Stimulated activated memory B cell treated with anti-CD40 and anti-IgM and Interleukin-4, amounts not matched to agents 10 μg/mL and 1 μg/mL and 100 μg/mL, for 72 hours (primary cell): ENCODE measurements at regions not wholly inside any gene's neighbourhood (a gene's known extent, or its start where the extent isn't known, plus 50 kb on each side); places are given as distances from the start of the nearest gene placed in this dataset.
A peak's percentile ranks its signal among the peaks of the same experiment; 100 is the strongest.

Experiments used
- ATAC-seq: fragments of 150-1000 bp; cut with Tn5 transposase; 2 replicates; pipeline ENCODE4 v1.10.0; 2021
- H3K27ac Mint-ChIP-seq: one replicate; pipeline ENCODE4 v1.8.0; 2022; ENCODE audit warnings: mild to moderate bottlenecking, mixed read lengths
- H3K27me3 Mint-ChIP-seq: one replicate; pipeline ENCODE4 v1.8.0; 2022; ENCODE audit warnings: mixed read lengths
- H3K36me3 Mint-ChIP-seq: one replicate; pipeline ENCODE4 v1.8.0; 2022; ENCODE audit warnings: mixed read lengths
- H3K4me1 Mint-ChIP-seq: one replicate; pipeline ENCODE4 v1.8.0; 2022; ENCODE audit warnings: mixed read lengths
- H3K4me3 Mint-ChIP-seq: one replicate; pipeline ENCODE4 v1.8.0; 2022; ENCODE audit warnings: mild to moderate bottlenecking, moderate library complexity, mixed read lengths
- H3K9me3 Mint-ChIP-seq: one replicate; pipeline ENCODE4 v1.8.0; 2022; ENCODE audit warnings: mixed read lengths

DNA sequence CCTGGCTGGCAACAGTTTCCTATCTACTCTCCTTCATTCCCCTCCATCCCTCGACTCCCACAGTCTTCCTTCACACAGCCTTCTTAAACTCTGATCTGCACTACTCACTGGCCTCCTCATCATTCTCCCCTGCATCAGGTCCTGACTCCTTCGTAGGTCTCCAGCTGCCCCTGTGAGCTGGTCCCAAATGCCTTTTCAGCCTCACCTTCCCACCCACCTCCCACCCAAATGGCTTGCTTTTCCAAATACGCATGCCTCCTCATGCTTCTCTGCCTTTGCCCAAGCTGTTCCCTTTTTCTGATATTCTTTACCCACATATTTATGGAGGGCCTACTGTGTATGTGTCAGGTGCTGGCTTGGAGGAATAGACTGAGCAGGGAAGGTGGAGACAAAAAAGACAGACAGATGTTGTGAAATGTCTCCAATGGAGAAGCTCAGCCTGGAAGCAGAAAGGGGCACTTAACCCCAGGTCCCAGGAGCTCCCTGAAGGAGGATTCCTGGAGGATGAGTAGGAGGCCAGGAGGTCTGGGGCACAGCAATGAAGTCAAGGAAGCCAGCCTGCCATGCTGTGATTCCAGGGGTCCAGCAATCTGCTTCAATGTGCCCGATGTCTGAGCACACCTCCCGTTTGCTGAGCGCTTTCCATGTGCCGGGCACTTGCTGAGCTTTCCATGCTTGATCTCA is 252.2 kb downstream of the SHQ1 start:
- H3K4me1 Mint-ChIP-seq, result no peaks in the 10 kb centered on the region
- ATAC-seq, result no peak
- no peak overlapping the region for H3K27ac Mint-ChIP-seq
- H3K36me3 Mint-ChIP-seq, result no peaks in the 10 kb centered on the region
- no peak overlapping the region for H3K4me3 Mint-ChIP-seq
- H3K9me3 Mint-ChIP-seq, result no peaks in the 10 kb centered on the region
- peaks cover 49% of the 10 kb centered on the region for H3K27me3 Mint-ChIP-seq

DNA sequence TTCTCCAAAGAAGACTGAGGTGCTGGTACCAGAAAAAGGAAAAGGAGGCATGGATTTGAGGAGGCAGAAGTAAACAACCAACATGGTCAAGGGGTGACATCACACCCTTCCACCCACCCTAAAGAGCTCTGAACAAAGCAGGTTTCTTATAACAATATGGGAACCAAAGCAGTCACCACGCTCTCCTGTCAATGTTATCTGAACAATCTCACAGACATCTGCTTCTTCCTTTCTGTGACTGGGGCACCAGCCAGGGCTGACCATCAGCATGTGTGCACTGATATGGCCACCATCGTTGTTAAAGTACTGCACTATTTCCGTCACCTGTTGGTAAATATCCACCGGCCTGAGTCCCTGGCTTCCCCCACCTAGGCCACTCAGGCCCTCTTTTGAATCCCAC is 252.9 kb downstream of the SHQ1 start:
- H3K4me3 Mint-ChIP-seq, result no peak overlapping the region
- H3K36me3 Mint-ChIP-seq, result no peaks in the 10 kb centered on the region
- no peaks in the 10 kb centered on the region for H3K4me1 Mint-ChIP-seq
- no peaks in the 10 kb centered on the region for H3K9me3 Mint-ChIP-seq
- H3K27me3 Mint-ChIP-seq, result peaks cover 49% of the 10 kb centered on the region
- ATAC-seq, result no peak
- H3K27ac Mint-ChIP-seq, result no peak overlapping the region

DNA sequence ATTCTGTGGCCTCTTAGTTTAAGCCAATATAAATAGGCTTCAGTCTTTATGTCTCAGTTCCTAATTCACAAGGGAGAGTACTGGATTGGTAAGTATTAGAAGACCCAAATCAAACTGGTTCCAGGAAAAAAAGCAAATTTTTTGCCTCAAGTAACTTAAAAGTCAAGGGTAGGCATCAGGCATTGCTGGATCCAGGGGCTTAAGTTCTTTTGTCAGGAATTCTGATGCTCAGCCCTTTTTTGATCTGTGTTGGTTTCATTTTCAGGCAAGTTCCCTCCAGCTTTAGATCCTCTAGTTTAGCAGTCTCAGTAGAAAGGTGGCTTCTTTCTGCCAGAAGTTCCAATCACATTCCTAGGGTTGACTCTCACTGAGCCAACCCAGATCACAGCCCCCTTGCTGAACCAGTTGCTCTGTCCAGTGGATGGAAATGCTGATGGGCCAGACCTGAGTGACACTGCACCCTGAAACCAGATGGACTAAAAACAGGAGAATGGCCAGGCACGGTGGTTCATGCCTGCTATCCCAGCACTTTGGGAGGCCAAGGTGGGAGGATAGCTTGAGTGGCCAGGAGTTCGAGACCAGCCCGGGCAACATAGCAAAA is 253.5 kb downstream of the SHQ1 start:
- no peak overlapping the region for H3K4me3 Mint-ChIP-seq

DNA sequence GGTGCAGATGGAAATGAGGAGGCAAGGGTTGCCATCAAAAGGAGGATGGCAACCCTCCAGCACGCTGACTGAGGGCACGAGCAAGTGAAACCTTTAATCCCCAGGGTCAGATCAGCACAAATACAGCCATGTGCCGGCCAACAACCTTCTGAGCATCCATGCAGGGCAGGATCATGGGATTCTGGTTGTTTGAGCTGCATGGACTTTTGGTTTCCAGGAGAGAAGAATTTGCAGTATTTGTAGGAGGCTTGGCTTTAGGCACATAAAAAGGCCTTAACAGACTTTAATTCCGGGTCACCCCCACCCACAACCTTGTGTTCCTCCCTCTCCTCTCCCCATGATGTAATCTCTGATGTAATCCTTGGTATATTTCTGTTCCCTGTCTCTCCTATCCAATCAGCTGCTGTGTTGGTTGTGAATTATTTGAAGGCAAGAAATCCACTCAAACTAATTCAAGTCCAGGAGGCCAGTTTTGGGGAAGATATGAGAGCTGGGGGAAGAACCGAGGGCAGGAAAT is 254.3 kb downstream of the SHQ1 start:
- H3K27ac Mint-ChIP-seq, result no peak overlapping the region
- no peak for ATAC-seq
- H3K4me1 Mint-ChIP-seq, result no peaks in the 10 kb centered on the region
- no peaks in the 10 kb centered on the region for H3K36me3 Mint-ChIP-seq
- H3K4me3 Mint-ChIP-seq, result no peak overlapping the region
- H3K27me3 Mint-ChIP-seq, result peaks cover 57% of the 10 kb centered on the region
- H3K9me3 Mint-ChIP-seq, result no peaks in the 10 kb centered on the region

More for the DNA sequence above, 253.5 kb downstream of the SHQ1 start:
- H3K27ac Mint-ChIP-seq, result no peak overlapping the region
- H3K9me3 Mint-ChIP-seq, result no peaks in the 10 kb centered on the region
- ATAC-seq, result no peak
- H3K27me3 Mint-ChIP-seq, result peaks cover 49% of the 10 kb centered on the region
- H3K36me3 Mint-ChIP-seq, result no peaks in the 10 kb centered on the region
- H3K4me1 Mint-ChIP-seq, result no peaks in the 10 kb centered on the region

DNA sequence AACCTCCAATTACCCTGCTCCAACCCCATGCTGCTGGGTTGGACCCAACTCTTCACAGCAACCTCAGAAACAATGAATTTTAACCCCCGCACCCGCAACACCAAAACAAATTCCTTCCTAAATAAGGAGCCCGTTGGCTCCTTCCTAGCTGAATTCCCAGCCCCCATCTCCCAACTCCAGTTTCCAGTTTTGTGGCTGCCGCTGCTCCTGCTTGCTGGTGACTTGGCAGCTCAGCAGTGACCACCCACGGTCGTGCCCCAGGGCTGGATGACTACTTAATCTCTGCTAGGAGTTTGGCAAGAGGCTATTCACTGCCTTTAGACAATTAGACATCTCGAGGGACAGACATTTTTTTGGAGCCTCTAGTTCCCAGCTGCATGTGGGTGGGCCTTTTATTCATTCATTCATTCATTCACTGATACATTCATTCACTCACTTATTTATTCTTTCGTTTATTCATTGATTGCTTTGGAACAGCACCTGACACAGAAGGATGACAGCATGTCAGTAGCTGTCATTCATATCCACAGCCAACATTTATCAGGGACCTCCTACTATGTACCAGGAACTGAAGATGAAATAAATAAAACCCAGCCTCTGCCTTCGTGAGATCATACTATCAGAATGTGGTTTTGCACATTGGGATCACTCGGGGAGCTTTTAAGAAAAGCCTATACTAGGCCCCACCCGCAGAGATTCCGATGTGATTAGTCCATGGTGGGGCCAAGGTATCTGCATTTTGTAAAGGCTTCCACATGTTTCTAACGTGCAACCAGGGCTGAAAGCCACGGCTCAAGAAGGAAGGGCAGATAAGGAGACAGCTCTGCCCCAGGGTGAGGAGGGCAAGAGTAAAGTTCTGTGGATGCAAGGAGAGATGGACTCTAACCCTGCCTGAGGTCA is 256.5 kb downstream of the SHQ1 start:
- H3K27me3 Mint-ChIP-seq, result peaks cover 59% of the 10 kb centered on the region
- no peak for ATAC-seq
- H3K9me3 Mint-ChIP-seq, result no peaks in the 10 kb centered on the region
- H3K4me1 Mint-ChIP-seq, result no peaks in the 10 kb centered on the region
- no peak overlapping the region for H3K27ac Mint-ChIP-seq
- no peak overlapping the region for H3K4me3 Mint-ChIP-seq
- no peaks in the 10 kb centered on the region for H3K36me3 Mint-ChIP-seq

DNA sequence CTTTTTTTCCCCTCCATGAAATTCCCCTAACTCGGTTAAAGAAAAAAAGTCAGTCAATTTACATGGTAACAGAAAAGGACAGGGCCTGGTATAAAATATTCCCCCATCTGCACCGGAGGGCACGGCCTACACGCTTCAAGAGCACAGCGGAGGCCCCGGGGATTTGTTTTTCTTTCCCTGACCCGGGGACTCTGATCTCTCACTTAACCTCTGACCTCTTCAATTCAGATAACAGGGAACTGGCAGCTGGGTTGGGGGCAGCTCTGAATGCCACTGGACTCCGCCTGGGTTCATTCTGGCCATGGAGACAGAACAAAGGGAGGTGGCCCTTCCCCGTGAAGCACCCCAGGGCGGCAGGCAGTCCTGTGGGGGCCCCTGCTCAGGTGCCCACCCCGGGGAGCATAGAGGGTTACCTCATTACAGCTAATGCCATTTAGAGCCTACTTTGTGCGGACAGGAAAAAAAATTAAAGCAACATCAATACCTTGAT is 257.5 kb downstream of the SHQ1 start:
- H3K27ac Mint-ChIP-seq, result no peak overlapping the region
- no peaks in the 10 kb centered on the region for H3K9me3 Mint-ChIP-seq
- ATAC-seq, result no peak
- H3K27me3 Mint-ChIP-seq, result peaks cover 69% of the 10 kb centered on the region
- no peaks in the 10 kb centered on the region for H3K36me3 Mint-ChIP-seq
- no peak overlapping the region for H3K4me3 Mint-ChIP-seq
- H3K4me1 Mint-ChIP-seq, result no peaks in the 10 kb centered on the region

DNA sequence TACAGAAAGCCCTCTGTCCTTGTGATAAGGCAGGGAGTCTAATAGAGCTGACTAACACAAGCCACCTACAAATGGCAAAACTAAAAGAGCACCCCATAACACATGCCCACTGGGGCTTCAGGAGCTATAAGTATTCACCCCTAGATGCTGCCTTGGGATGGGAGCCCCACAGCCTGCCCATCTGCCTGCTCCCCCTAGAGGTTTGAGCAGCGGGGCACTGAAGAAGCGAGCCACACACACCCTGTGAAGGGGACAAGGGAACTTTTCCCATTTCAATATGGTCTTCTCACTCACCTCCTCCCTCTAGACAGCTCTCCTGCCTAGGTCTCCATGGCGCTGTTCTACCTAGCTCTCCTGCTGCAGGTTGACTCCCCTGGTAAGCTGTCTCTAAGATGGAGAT is 261.0 kb downstream of the SHQ1 start:
- Mint-ChIP-seq H3K27me3 (peaks cover 57% of the 10 kb centered on the region), H3K4me3 (no peak overlapping the region), H3K4me1 (peaks cover 14% of the 10 kb centered on the region), H3K9me3 (no peaks in the 10 kb centered on the region), H3K36me3 (no peaks in the 10 kb centered on the region), H3K27ac (no peak overlapping the region)
- no peak for ATAC-seq

DNA sequence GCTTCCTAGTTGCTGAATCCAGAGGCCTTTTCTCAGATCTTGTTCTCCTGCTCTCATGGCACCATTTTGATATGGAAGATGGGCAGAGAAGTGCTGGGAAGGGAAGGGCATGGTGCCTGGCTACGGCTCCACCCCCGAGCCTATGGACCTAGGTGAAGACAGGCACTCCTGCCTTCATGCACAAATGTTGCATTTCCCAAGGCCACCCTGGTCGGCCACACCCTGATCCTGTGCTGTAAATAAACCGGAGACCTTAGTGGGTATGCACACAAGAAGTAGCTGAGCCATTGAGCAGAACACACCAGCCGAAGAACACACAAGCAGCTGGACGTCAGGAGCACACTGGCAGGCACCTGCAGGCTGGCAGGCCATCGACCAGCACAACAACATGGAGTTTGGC is 261.6 kb downstream of the SHQ1 start:
- Mint-ChIP-seq H3K9me3 (no peaks in the 10 kb centered on the region), H3K4me1 (peaks cover 20% of the 10 kb centered on the region), H3K4me3 (no peak overlapping the region), H3K27ac (no peak overlapping the region), H3K36me3 (no peaks in the 10 kb centered on the region), H3K27me3 (peaks cover 51% of the 10 kb centered on the region)
- no peak for ATAC-seq

DNA sequence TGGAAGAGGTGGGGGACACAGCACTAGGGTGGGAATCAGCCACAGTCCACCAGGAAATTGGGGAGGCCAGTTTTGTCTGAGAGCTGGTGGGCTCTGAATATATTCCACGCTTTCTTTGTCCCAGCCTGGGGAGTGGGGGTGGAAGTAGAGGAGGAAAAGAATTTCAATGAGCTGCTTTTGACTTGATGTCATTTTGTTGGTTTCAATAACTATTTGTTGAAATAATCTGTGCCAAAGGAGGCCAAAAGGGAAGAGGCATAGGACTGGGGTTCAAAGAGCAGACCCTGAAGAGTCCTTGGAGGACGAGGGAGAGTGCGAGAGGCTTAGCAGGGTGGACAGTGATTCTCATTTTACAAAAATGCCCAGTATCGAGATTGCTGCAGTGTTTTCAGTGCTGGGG is 262.3 kb downstream of the SHQ1 start:
- no peaks in the 10 kb centered on the region for H3K36me3 Mint-ChIP-seq

DNA sequence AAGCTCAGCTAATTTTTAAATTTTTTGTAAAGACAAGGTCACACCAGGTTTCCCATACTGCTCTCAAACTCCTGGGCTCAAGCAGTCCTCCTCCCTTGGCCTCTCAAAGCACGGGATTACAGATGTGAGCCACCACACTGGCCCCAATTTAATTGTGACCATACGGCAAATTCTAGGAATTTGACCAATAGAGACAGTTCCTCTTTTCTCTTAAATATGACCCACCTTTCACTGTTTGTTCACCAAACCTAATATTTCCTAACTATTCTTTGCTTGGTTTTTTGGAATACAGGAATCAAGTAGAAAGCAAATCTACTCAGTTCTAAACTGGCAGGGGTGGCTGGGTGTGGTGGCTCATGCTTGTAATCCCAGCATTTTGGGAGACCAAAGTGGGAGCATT is 264.0 kb downstream of the SHQ1 start:
- H3K9me3 Mint-ChIP-seq, result no peaks in the 10 kb centered on the region
- H3K4me1 Mint-ChIP-seq, result peaks cover 26% of the 10 kb centered on the region
- peaks cover 50% of the 10 kb centered on the region for H3K27me3 Mint-ChIP-seq
- no peak overlapping the region for H3K27ac Mint-ChIP-seq
- H3K4me3 Mint-ChIP-seq, result no peak overlapping the region
- ATAC-seq, result no peak
- no peaks in the 10 kb centered on the region for H3K36me3 Mint-ChIP-seq

More for the DNA sequence above, 262.3 kb downstream of the SHQ1 start:
- Mint-ChIP-seq H3K27me3 (peaks cover 45% of the 10 kb centered on the region), H3K4me3 (no peak overlapping the region), H3K9me3 (no peaks in the 10 kb centered on the region), H3K27ac (no peak overlapping the region), H3K4me1 (peaks cover 26% of the 10 kb centered on the region)
- ATAC-seq, result no peak

DNA sequence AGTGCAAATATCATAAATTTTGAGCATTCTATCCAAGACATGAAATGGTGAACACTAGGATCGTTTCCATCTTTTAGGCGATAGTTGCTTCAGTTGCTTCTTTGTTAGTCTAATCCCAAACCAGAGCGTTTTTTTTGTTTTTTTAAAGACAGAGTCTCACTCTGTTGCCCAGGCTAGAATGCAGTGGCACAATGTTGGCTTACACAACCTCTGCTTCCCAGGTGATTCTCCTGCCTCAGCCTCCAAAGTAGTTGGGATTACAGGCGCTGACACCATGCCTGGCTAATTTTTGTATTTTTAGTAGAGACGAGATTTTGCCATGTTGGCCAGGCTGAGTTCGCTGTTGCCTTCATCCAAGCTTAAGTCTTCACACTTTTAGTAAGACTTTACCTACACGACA is 265.3 kb downstream of the SHQ1 start:
- Mint-ChIP-seq H3K36me3 (no peaks in the 10 kb centered on the region), H3K4me1 (peaks cover 26% of the 10 kb centered on the region), H3K4me3 (no peak overlapping the region), H3K27ac (no peak overlapping the region), H3K27me3 (peaks cover 41% of the 10 kb centered on the region), H3K9me3 (no peaks in the 10 kb centered on the region)
- ATAC-seq, result no peak

DNA sequence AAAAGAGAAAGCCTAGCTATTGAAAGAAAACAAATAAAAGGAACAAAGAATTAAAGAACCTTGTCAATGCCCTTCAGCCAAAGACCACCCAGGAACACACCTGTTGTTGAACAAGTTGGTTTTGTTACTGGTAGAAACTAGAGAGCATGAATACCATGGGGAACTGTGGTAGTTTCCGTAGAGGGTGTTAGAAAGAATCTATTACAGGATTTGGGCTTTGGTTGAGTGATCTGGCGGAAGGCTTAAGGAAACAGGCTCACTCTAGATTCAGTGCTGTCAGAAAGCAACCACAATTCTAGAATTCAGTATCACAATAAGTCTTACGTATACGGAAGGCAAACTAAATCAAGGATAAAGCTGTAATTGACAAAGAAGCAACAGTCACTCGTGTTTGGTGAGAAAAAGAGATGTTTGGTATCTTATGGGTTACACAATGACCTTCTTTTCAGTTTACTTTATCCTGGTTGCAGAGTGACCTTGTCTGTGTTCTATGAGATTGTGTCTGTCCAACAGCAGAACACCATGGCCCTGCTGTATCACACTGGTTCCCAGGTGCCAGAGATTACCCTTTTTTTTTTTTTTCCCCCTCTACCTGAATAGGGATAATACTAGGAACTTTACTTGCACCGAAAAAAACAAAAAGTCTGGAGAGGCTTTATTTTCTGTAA is 265.9 kb downstream of the SHQ1 start:
- peak; percentile 96 for ATAC-seq
- no peaks in the 10 kb centered on the region for H3K36me3 Mint-ChIP-seq
- peaks cover 41% of the 10 kb centered on the region for H3K27me3 Mint-ChIP-seq
- H3K4me3 Mint-ChIP-seq, result no peak overlapping the region
- H3K9me3 Mint-ChIP-seq, result no peaks in the 10 kb centered on the region
- H3K4me1 Mint-ChIP-seq, result peaks cover 26% of the 10 kb centered on the region
- peak overlapping the region; percentile 38 for H3K27ac Mint-ChIP-seq

DNA sequence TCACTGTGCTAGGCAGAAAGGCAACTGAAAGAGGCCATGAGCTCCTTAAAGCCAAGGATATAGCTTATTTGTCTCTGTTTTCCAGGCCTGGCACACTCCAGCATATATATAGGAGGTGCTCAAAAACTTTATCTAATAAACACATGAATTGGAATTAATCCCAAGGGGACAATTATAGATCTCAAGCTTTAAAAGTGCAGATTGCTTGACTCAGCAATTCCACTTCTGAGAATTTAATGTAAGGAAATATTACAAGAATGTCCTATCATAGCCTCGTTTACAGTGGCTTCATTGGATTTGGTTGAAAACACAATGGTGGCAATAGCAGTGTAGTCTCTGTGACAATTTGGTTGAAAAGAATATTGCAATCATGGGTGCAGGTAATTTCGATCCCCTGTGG is 267.3 kb downstream of the SHQ1 start:
- H3K27ac Mint-ChIP-seq, result no peak overlapping the region
- H3K27me3 Mint-ChIP-seq, result peaks cover 33% of the 10 kb centered on the region
- H3K9me3 Mint-ChIP-seq, result no peaks in the 10 kb centered on the region
- ATAC-seq, result no peak
- no peaks in the 10 kb centered on the region for H3K36me3 Mint-ChIP-seq
- H3K4me3 Mint-ChIP-seq, result no peak overlapping the region
- H3K4me1 Mint-ChIP-seq, result peaks cover 26% of the 10 kb centered on the region

DNA sequence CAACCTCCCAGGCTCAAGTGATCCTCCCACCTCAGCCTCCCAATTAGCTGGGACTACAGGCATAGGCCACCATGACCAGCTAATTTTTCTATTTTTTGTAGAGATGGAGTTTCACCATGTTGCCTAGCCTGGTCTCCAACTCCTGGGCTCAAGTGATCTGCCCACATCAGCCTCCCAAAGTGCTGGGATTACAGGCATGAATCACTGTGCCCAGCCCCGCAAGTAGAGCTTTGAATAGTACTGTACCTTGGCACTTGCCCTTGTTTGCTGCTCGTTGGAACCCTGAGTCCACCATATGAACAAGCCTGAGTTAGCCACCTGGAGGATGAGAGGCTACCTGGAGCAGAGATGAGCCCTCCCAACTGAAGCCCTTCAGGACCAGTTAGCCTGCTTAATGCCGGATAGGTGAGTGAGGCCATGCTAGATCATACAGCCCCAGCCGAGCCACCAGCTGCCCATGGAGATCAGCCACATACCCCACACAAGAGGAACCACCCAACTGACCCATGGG is 267.9 kb downstream of the SHQ1 start:
- ATAC-seq, result no peak
- H3K36me3 Mint-ChIP-seq, result no peaks in the 10 kb centered on the region
- H3K9me3 Mint-ChIP-seq, result no peaks in the 10 kb centered on the region
- H3K27ac Mint-ChIP-seq, result no peak overlapping the region
- peaks cover 27% of the 10 kb centered on the region for H3K27me3 Mint-ChIP-seq
- H3K4me3 Mint-ChIP-seq, result no peak overlapping the region
- H3K4me1 Mint-ChIP-seq, result peaks cover 23% of the 10 kb centered on the region
